Muscle of leg (tissue), 3 donors: ENCODE measurements at regions not wholly inside any gene's neighbourhood (a gene's known extent, or its start where the extent isn't known, plus 50 kb on each side); places are given as distances from the start of the nearest gene placed in this dataset.

Source experiments
- DNase-seq: peaks from one replicate; pipeline ENCODE4 v3.0.0; 2013
- H3K27ac ChIP-seq: one replicate; pipeline ENCODE4 v1.5.1; 2013; ENCODE audit warnings: mild to moderate bottlenecking, low read length, control low read depth
- H3K27me3 ChIP-seq: one replicate; pipeline ENCODE4 v1.6.1; 2013; ENCODE audit warnings: low read length; ENCODE audit not compliant: control insufficient read depth, insufficient read depth
- H3K36me3 ChIP-seq: one replicate; pipeline ENCODE4 v1.6.1; 2013; ENCODE audit warnings: low read length; ENCODE audit not compliant: control insufficient read depth, insufficient read depth
- H3K4me1 ChIP-seq: one replicate; pipeline ENCODE4 v1.6.1; 2013; ENCODE audit warnings: low read length; ENCODE audit not compliant: control insufficient read depth, insufficient read depth
- H3K4me3 ChIP-seq: one replicate; pipeline ENCODE4 v1.5.1; 2013; ENCODE audit warnings: low read length, control low read depth
- H3K9me3 ChIP-seq: replicated peaks from 2 replicates; pipeline ENCODE4 v1.6.1; 2013; ENCODE audit warnings: low read depth, low read length; ENCODE audit not compliant: control insufficient read depth
- WGBS: methylation state at CpG from one replicate; pipeline ENCODE4 v1.1.5; 2013; ENCODE audit warnings: missing lambda C conversion rate; ENCODE audit not compliant: insufficient coverage; 5-methylcytosine and 5-hydroxymethylcytosine counted together

DNA sequence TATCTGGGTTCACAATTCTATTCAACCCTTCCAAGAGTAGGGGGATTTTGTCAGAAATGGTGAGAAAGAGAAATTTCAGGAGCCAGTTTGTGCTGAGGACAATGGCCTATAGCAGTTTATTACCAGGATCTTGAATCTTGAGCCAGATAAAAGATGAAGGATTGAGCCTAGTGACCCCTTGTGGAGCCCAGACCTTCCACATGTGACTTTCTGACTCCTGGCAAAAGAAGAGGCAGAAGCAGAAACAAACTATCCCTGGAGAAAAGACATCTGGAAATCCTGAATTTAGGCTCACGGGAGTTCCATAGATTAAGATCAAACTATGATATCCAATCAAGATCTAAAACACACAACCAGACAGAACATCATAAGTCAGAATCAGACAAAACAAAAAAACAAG is 60.9 kb upstream of the CHRM2 start:
- Histone ChIP-seq H3K9me3 (peaks cover 11% of the 10 kb centered on the region), H3K27ac (no peak overlapping the region), H3K36me3 (no peaks in the 10 kb centered on the region), H3K4me3 (no peak overlapping the region), H3K27me3 (no peaks in the 10 kb centered on the region), H3K4me1 (no peaks in the 10 kb centered on the region)
- no peak for DNase-seq
- WGBS = no CpG with 5 or more reads among the region's 1 CpG

DNA sequence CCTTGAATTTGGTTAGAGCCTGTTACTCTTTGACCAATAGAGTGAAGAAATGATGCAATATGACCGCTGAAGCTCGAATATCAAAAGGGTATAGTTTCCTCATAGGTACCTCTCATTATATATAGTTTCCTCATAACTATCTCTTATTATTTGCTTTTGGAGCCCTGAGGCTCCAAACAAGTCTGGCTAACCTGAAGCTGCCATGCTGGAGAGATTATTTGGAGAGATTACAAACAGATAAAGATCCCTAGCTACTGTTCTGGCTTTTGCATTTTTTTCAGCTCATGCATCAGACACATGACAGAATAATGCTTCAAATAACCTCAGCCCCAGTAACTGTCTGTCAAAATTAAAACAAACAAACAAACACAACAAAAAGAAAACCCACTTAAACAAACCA is 65.4 kb upstream of the CHRM2 start:
- no peaks in the 10 kb centered on the region for H3K4me1 ChIP-seq
- peaks cover 5% of the 10 kb centered on the region for H3K9me3 ChIP-seq
- no peak for DNase-seq
- H3K4me3 ChIP-seq = no peak overlapping the region
- H3K27me3 ChIP-seq = no peaks in the 10 kb centered on the region
- WGBS = no CpG with 5 or more reads among the region's 2 CpGs
- H3K36me3 ChIP-seq = no peaks in the 10 kb centered on the region
- H3K27ac ChIP-seq = no peak overlapping the region

DNA sequence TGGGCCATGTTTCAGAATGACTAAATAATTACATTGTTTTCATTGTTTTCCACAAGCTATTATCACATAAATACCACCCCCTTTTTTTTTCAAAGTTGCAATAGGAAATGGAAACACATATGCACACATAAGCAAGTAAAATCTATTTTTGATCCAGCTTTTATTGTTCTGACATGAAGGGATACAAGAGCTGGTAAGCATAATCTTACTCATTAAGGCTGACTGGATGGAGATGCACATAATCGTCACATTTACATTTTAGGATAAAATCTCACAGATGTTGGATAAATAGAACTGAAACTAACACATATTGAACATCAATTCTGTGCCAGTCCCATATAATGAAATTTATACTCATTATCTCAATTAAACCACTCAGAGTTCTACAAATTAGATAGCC is 84.5 kb upstream of the CHRM2 start:
- Histone ChIP-seq H3K36me3 (no peaks in the 10 kb centered on the region), H3K9me3 (peaks cover 2% of the 10 kb centered on the region), H3K27me3 (no peaks in the 10 kb centered on the region), H3K4me3 (no peak overlapping the region), H3K4me1 (no peaks in the 10 kb centered on the region), H3K27ac (no peak overlapping the region)
- no CpG with 5 or more reads among the region's 1 CpG for WGBS
- no peak for DNase-seq

DNA sequence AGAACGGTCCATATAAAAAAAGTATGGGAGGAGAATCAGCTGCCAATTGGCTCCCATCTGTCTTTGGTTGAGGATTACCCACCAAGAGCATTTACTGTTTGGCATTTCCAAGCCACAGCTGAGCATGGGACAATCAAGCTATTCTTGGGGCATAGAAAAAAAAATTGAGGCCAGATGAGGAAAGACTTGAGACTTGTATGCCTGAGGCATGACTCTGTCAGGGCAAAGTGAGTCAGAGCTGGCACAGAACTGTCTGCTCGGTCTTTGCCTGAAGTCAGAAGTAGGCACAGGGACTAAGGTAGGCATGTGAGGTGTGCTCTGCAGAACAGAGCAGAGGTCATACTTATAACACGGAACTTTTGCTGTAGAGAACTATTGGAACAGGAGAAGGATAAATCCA is 126.5 kb upstream of the CHRM2 start:
- no peak overlapping the region for H3K27ac ChIP-seq
- no peaks in the 10 kb centered on the region for H3K36me3 ChIP-seq
- no peak overlapping the region for H3K4me3 ChIP-seq
- DNase-seq = no peak
- peaks cover 4% of the 10 kb centered on the region for H3K9me3 ChIP-seq
- no peaks in the 10 kb centered on the region for H3K4me1 ChIP-seq
- H3K27me3 ChIP-seq = no peaks in the 10 kb centered on the region
- 86% methylated on average over 3 of the region's 3 CpGs for WGBS

DNA sequence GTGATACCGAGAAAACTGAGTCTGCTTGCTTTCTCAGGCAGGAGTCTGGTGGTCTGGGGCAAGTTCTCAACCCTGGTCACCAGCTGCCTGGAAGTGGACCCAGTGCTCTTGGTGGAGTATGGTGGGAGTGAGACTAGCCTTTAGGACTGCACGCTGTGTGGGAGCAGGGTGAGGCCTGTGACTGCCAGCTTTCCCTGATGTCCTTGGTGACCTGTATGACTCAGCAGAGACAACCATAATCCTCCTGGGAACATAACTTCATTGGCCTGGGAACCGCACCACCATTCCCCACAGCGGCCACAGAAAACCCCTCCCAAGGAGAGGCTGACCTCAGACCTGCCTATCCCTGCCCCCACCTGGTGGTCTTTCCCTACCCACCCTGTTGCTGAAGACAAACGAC is 139.5 kb upstream of the CHRM2 start:
- Histone ChIP-seq H3K36me3 (no peaks in the 10 kb centered on the region), H3K4me1 (no peaks in the 10 kb centered on the region)
- 65% methylated on average over 4 of the region's 5 CpGs for WGBS

DNA sequence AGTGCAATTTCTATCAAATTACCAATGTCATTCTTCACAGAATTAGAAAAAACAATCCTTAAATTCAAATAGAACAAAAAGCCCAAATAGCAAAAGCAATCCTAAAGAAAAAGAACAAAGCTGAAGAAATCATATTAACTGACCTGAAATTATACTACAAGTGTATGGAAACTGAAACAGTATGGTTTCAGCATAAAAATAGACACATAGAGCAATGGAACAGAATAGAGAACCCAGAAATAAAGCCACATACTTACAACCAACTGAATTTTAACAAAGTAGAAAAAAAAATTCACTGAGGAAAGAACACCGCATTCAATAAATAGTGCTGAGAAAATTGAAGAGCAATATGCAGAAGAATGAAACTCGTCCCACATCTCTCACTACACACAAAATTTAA is 142.0 kb upstream of the CHRM2 start:
- no peaks in the 10 kb centered on the region for H3K4me1 ChIP-seq
- whole genome bisulfite sequencing = no CpG with 5 or more reads among the region's 2 CpGs
- no peaks in the 10 kb centered on the region for H3K27me3 ChIP-seq
- H3K4me3 ChIP-seq = no peak overlapping the region
- no peaks in the 10 kb centered on the region for H3K36me3 ChIP-seq
- peaks cover 3% of the 10 kb centered on the region for H3K9me3 ChIP-seq
- DNase-seq = no peak
- H3K27ac ChIP-seq = no peak overlapping the region

More for the DNA sequence above, 139.5 kb upstream of the CHRM2 start:
- Histone ChIP-seq H3K27me3 (no peaks in the 10 kb centered on the region), H3K27ac (no peak overlapping the region), H3K4me3 (no peak overlapping the region), H3K9me3 (peaks cover 9% of the 10 kb centered on the region)
- DNase-seq = no peak

DNA sequence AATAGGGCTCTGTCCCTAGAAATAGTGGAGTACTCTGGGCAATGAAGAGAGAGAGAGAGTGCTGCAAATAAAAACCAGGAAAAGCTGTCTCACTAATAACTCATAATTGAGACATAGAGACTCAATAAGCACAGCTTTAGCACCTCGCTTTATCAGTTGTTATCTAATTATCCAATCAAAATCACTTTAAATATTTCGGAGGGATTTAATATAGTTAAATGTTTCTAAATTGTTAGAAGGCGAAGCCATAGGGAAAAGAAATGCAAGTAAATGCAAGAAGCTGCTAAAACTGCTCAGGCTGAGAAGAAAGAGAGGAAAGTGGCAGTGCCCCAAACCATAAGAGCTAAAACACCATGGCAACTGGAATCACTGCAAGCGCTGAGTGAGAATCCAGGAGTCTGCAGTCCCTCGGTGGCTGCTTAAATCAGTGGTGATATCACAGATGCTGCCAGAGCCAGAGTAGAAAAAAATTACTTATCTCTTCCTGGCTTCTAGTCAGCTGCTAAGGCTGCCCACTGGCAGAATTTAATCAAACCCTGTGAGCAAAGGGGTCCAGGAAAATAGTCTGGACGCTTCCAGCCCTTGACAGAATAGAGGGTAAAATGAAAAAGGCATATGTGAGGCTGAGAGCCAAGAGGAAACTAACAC is 150.4 kb upstream of the CHRM2 start:
- Histone ChIP-seq H3K36me3 (no peaks in the 10 kb centered on the region), H3K27me3 (no peaks in the 10 kb centered on the region), H3K4me3 (no peak overlapping the region), H3K4me1 (no peaks in the 10 kb centered on the region), H3K27ac (no peak overlapping the region), H3K9me3 (no peaks in the 10 kb centered on the region)
- DNase-seq = peak; percentile 26
- WGBS = 100% methylated on average over 1 of the region's 6 CpGs

DNA sequence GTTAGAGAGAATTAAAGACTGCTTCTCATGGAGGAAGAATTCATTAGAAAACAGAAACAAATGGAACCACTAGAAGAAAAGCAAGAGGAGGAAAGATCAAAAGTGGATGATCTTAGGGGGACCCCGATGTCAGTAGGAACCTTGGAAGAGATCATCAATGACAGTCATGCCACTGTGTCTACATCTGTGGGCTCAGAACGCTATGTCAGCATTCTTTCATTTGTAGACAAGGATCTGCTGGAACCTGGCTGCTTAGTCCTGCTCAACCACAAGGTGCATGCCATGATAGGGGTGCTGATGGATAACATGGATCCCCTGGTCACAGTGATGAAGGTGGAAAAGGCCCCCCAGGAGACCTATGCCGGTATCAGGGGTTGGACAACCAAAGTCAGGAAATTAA is 154.4 kb upstream of the CHRM2 start:
- Histone ChIP-seq H3K9me3 (no peaks in the 10 kb centered on the region), H3K4me3 (no peak overlapping the region), H3K27ac (no peak overlapping the region), H3K36me3 (no peaks in the 10 kb centered on the region), H3K27me3 (no peaks in the 10 kb centered on the region), H3K4me1 (no peaks in the 10 kb centered on the region)
- DNase-seq = no peak
- 81% methylated on average over 3 of the region's 3 CpGs for WGBS

DNA sequence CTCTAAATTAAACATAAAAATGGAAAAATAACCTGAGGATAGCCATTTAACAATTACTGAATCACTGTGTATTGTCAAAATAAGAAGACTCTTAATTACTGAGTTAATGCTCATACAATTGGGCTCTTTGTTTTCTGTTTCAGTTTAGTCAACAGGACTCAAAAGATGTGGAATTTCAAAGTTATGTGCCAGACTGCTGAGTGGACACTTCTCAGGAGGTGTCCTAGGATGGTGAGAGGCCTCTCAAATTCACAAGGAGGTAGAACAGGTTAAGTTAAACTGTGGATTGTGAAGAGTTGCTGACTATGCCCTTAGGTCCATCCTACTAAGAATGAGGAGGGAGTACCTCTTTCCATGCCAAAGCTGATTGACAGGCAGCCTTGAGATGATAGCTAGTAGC is 157.7 kb upstream of the CHRM2 start:
- Histone ChIP-seq H3K27me3 (no peaks in the 10 kb centered on the region), H3K36me3 (no peaks in the 10 kb centered on the region), H3K4me3 (no peak overlapping the region), H3K27ac (no peak overlapping the region), H3K4me1 (no peaks in the 10 kb centered on the region), H3K9me3 (no peaks in the 10 kb centered on the region)
- DNase-seq = no peak

DNA sequence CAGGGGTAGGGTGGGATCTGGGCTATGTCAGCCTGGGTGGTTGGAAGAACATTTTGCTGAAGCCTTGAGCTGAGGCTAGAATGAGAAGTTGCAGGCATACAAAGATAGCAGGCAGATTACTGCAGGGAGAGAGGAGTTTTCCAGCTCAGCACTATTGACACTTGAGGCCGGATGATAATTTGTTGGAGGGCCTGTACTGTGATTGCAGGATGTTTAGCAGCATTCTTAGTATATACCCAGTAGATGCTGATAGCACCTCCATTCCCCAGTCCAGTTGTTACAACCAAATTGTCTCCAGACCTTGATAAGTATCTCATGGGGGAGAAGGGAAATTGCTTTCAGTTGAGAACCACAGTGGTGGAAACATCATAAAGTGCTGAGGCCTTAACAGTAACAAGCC is 158.6 kb upstream of the CHRM2 start:
- no CpG with 5 or more reads among the region's 1 CpG for WGBS
- Histone ChIP-seq H3K27me3 (no peaks in the 10 kb centered on the region), H3K4me3 (no peak overlapping the region), H3K27ac (no peak overlapping the region), H3K9me3 (no peaks in the 10 kb centered on the region), H3K4me1 (no peaks in the 10 kb centered on the region), H3K36me3 (no peaks in the 10 kb centered on the region)
- no peak for DNase-seq

DNA sequence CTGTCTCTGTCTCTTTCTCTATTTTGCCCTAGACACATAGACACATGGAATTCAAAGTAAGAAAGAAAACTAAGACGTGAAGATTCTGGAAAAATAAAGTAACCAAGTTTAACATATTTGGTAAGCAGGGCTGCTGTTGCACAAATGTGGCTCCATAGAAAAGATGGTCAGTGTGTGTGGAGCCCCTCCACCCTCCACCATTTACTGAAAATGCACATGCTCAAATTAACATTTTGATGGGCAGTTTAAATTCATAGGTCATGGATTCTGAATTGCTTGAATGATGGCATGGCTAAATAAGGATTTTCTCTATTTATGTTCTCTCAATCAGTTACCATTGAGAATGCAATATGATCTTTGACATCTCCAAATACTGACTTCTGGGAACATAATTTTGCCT is 165.5 kb upstream of the CHRM2 start:
- H3K4me1 ChIP-seq = no peaks in the 10 kb centered on the region
- WGBS = no CpG with 5 or more reads among the region's 1 CpG

More for the DNA sequence above, 165.5 kb upstream of the CHRM2 start:
- no peak overlapping the region for H3K4me3 ChIP-seq
- H3K9me3 ChIP-seq = no peaks in the 10 kb centered on the region
- no peaks in the 10 kb centered on the region for H3K36me3 ChIP-seq
- no peaks in the 10 kb centered on the region for H3K27me3 ChIP-seq
- no peak for DNase-seq
- H3K27ac ChIP-seq = no peak overlapping the region
